IPS-15b (cell line): ENCODE measurements at regions not wholly inside any gene's neighbourhood (a gene's known extent, or its start where the extent isn't known, plus 50 kb on each side); places are given as distances from the start of the nearest gene placed in this dataset.

Source experiments
- H3K27me3 ChIP-seq: one replicate; pipeline ENCODE4 v1.6.1; 2013; ENCODE audit warnings: low read length; ENCODE audit not compliant: control insufficient read depth, insufficient read depth
- H3K36me3 ChIP-seq: one replicate; pipeline ENCODE4 v1.6.1; 2013; ENCODE audit warnings: low read length; ENCODE audit not compliant: control insufficient read depth, insufficient read depth
- H3K4me1 ChIP-seq: one replicate; pipeline ENCODE4 v1.6.1; 2013; ENCODE audit warnings: mild to moderate bottlenecking, low read length; ENCODE audit not compliant: control insufficient read depth, insufficient read depth
- H3K4me3 ChIP-seq: one replicate; pipeline ENCODE4 v1.5.1; 2013; ENCODE audit warnings: low read depth, low read length
- H3K9ac ChIP-seq: one replicate; pipeline ENCODE4 v1.6.1; 2013; ENCODE audit warnings: low read depth, mild to moderate bottlenecking, low read length
- H3K9me3 ChIP-seq: one replicate; pipeline ENCODE4 v1.6.1; 2013; ENCODE audit warnings: mild to moderate bottlenecking, low read length; ENCODE audit not compliant: control insufficient read depth, insufficient read depth

DNA sequence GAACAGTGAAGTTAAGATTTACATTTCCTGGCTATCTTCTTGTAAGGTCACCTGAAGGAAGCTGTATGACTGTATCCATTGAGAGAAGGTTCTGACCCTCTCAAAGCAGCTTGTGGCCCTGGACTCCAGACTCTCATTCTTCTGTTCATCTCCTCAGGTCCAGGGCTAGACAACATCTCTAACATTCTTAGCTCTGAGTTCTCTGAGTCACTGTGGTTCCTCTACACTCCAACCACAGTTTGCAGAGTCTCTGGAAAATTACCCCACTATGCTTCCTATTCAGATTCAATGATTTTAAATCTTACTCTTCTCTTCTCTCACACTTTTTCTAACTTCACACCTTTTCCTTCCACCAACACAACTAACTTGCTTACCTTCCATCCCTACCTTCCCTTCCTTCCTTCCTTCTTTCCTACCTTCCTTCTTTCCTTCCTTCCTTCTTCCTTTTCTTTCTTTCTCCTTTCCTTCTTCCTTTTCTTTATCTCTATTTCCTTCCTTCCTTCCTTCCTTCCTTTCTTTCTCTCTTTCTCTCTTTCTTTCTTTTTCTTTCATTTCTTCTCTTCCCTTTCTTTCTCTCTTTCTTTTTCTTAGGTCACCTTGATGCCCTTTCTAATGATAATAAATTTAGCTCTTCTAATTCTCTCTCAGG is 824.3 kb upstream of the ZEB2 start:
- Histone ChIP-seq H3K9ac (no peak overlapping the region), H3K27me3 (no peaks in the 10 kb centered on the region), H3K9me3 (no peaks in the 10 kb centered on the region), H3K4me1 (no peaks in the 10 kb centered on the region), H3K4me3 (no peak overlapping the region), H3K36me3 (no peaks in the 10 kb centered on the region)

DNA sequence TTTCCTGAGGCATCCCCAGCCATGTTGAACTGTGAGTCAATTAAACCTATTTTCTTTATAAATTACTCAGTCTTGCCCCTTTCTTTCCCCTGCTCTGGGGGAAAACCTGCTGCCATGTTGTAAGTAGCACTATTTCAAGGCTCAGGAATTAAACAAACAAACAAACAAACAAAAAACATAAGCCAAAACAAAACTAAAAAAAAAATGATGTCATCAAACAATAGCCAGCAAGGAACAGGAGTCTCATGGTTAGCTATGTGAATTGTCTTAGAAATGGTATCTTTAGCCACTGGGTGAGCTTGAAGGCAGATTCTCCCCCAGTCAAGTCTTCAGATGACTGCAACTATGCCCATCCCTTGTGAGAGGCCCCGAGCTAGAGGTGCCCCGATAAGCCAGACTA is 823.4 kb upstream of the ZEB2 start:
- H3K9me3 ChIP-seq: no peaks in the 10 kb centered on the region
- no peak overlapping the region for H3K4me3 ChIP-seq
- no peak overlapping the region for H3K9ac ChIP-seq
- H3K27me3 ChIP-seq: no peaks in the 10 kb centered on the region
- no peaks in the 10 kb centered on the region for H3K36me3 ChIP-seq
- H3K4me1 ChIP-seq: no peaks in the 10 kb centered on the region

DNA sequence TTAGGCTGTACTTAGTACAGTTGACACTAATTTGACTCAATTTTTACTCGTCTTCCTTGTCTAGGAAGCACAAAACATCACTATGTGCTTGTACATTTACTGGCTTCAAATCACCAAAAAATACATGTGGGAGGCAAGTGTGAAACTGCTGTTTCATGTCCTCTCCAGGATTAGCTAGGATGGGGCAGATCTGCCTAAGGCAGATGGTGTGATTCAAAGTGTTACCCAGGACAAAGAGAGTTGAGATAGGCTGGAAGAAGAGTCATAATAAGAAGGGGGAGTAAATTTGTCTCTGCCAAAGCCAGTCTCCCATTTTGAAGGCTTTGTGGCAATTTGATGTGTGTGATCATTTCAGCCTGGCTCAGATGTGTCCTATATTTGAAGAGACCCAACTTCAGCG is 821.6 kb upstream of the ZEB2 start:
- no peaks in the 10 kb centered on the region for H3K27me3 ChIP-seq
- H3K4me1 ChIP-seq: no peaks in the 10 kb centered on the region
- no peaks in the 10 kb centered on the region for H3K36me3 ChIP-seq
- H3K4me3 ChIP-seq: no peak overlapping the region
- no peaks in the 10 kb centered on the region for H3K9me3 ChIP-seq
- no peak overlapping the region for H3K9ac ChIP-seq

DNA sequence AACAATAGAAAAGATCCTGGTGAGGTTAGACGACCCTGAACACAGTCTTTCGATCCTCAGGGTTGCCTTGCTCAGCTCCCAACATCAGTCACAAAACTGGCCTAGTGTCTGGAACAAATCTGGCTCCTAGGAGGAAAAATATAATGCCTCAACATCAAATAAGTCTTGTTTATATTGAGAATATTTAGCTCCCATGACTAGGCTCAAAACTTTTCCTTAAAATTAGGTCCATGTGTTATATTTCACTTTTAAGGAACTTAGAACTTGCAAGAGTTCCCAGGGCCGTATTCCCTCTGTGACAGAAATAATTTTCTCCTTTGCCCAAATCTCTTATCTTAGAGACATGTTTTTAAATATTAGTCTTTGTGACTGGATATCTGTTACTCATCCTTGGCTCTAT is 819.7 kb upstream of the ZEB2 start:
- H3K36me3 ChIP-seq: no peaks in the 10 kb centered on the region
- no peaks in the 10 kb centered on the region for H3K4me1 ChIP-seq
- H3K9ac ChIP-seq: no peak overlapping the region
- H3K9me3 ChIP-seq: no peaks in the 10 kb centered on the region
- no peak overlapping the region for H3K4me3 ChIP-seq
- no peaks in the 10 kb centered on the region for H3K27me3 ChIP-seq

DNA sequence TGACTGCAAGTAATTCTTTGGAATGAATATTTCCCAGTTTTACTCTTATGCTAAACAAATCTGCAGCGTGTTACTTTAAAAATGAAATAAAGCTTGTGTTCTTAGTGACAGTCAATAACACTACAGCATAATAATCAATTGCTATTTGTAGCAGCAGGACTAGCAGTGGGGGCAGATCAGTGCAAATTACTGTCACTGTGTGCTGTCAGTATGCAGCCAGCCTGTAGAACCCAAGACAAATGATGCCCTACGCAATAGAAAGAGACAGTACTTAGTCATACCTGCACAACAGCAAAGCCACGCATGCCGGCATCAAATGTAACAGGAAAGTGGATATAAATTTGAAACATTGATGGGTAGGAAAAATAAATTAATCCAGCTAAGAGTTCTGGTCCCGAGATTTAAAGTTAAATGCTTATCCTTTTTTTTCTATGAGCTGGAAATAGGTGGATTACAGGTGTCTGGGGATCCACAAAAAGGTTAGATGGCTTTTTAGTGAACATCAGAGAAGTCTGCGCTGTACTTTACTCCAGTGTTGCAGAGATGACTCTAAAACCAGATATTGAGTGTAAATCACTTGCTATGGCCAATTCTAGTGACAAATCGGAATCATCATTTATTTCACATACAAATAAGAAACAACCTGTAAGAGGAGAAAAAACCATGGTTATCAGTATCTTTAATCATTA is 812.4 kb upstream of the ZEB2 start:
- Histone ChIP-seq H3K9ac (no peak overlapping the region), H3K9me3 (no peaks in the 10 kb centered on the region), H3K4me1 (no peaks in the 10 kb centered on the region), H3K27me3 (no peaks in the 10 kb centered on the region), H3K36me3 (no peaks in the 10 kb centered on the region), H3K4me3 (no peak overlapping the region)

DNA sequence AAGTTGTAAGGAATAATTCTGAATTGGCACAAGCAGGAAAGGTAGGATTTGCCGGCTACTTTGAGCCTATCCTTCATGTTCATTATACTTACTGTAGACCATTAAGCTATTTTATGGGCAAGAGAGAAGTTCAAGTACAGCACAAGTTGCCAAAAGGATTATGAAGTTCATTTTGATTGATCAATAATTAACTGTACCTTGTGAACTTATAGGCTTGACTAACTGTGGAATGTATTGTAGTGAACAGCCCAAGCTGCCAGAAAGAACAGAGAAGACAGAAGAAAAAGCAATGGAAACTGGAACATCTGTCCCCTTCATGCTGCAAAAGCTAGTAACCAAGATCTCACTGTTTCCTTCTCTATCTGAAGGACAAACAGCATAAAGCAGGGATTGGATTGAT is 810.1 kb upstream of the ZEB2 start:
- H3K9me3 ChIP-seq: no peaks in the 10 kb centered on the region
- no peak overlapping the region for H3K4me3 ChIP-seq
- H3K9ac ChIP-seq: no peak overlapping the region
- H3K27me3 ChIP-seq: no peaks in the 10 kb centered on the region
- no peaks in the 10 kb centered on the region for H3K4me1 ChIP-seq
- H3K36me3 ChIP-seq: no peaks in the 10 kb centered on the region

DNA sequence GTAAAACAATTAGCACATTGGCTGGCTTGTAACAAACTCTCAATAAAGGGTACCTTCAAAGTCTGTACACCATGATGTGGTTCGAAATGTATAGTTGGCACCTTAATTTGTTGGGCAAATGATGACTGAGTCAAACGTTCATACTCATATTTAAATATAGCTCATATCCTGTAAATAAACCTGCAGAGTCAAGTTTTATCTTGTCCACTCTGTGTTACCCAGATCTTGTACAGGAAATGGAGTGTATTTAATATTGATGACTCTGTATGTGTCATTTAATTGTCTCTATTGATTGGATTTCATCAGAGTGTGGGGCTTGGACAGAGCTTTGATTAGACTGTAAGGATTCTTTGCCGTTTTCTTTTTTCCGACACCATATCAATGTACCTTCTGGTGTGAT is 805.6 kb upstream of the ZEB2 start:
- Histone ChIP-seq H3K9ac (no peak overlapping the region), H3K4me1 (no peaks in the 10 kb centered on the region), H3K9me3 (no peaks in the 10 kb centered on the region), H3K36me3 (no peaks in the 10 kb centered on the region), H3K4me3 (no peak overlapping the region), H3K27me3 (no peaks in the 10 kb centered on the region)

DNA sequence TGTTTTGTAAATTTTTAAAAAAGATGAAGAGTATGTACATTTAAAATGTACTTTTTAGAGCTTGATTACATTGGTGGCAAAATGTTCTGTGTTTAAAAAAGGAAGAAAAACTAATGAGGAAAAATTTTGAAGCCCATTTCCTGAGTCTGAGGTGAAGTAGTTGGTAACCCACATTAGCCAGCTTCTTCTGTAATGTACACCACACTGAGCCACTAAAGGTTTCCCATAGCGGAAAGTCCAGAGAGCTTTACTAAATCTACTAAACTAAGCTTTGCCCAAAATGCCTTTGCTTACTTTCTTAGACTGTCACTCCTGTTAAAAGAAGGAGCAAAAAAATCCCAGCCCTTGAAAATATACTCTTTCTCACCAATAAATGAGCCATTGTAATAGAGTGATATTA is 804.8 kb upstream of the ZEB2 start:
- H3K4me1 ChIP-seq: no peaks in the 10 kb centered on the region
- no peak overlapping the region for H3K4me3 ChIP-seq
- H3K36me3 ChIP-seq: no peaks in the 10 kb centered on the region
- H3K9me3 ChIP-seq: no peaks in the 10 kb centered on the region
- H3K27me3 ChIP-seq: no peaks in the 10 kb centered on the region
- H3K9ac ChIP-seq: no peak overlapping the region

DNA sequence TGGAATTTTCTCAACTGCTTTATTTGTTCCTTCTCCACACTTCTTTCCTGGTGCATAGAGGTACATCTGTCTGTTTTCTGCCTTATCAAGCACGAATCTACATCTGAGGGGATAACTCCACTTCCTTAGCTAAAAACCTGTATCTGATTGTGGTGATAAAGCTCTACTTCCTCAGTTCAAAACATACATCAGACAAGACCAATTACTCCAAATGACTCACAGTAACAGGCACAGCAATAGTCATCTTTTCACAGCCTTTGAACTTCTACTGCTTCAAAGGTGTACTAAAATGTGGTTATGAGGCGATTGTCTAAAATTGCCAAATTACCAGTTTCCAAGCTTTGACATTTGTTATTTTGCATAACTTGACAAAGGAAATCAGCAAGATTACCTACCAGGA is 803.6 kb upstream of the ZEB2 start:
- no peaks in the 10 kb centered on the region for H3K36me3 ChIP-seq
- no peaks in the 10 kb centered on the region for H3K27me3 ChIP-seq
- H3K4me3 ChIP-seq: no peak overlapping the region
- H3K4me1 ChIP-seq: no peaks in the 10 kb centered on the region
- H3K9me3 ChIP-seq: no peaks in the 10 kb centered on the region
- no peak overlapping the region for H3K9ac ChIP-seq

DNA sequence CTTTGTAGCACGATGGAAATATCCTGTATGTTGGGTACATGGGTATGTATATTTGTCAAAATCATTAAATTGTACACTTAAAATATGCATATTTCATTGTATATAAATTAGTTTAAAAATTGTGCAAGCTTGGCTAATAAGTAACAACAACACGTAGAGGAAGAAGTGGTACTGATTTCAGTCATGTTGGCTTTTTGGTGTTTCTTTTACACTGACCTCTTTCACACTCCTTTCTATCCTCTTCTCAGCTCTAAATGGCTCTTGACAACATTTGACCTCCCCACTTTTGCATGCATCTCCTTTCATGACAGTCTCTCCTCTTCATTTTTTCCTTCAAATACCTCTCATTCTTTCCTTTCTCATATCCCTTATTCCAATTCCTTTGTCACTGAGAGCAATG is 801.4 kb upstream of the ZEB2 start:
- Histone ChIP-seq H3K36me3 (no peaks in the 10 kb centered on the region), H3K9ac (no peak overlapping the region), H3K9me3 (no peaks in the 10 kb centered on the region), H3K27me3 (no peaks in the 10 kb centered on the region), H3K4me3 (no peak overlapping the region), H3K4me1 (no peaks in the 10 kb centered on the region)

DNA sequence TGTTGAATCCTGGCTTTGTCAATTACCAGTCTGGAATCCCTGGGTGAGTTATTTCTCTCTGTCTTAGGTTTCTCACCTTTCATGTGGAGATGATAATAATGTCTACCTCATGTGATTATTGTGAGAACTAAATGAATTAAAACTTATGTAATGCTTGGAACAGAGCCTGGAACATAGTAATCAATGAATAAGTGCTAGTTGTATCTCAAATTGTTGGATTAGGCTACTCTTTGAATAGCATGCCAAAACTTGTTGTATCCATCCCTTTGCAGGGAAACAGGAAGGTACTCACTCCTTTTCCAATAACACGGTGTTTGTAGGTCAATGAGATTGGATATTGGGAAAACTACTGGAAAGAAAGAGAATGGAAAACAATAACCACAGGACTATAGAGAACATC is 796.6 kb upstream of the ZEB2 start:
- no peak overlapping the region for H3K4me3 ChIP-seq
- H3K27me3 ChIP-seq: no peaks in the 10 kb centered on the region
- no peaks in the 10 kb centered on the region for H3K4me1 ChIP-seq
- no peaks in the 10 kb centered on the region for H3K9me3 ChIP-seq
- H3K36me3 ChIP-seq: no peaks in the 10 kb centered on the region
- H3K9ac ChIP-seq: no peak overlapping the region

DNA sequence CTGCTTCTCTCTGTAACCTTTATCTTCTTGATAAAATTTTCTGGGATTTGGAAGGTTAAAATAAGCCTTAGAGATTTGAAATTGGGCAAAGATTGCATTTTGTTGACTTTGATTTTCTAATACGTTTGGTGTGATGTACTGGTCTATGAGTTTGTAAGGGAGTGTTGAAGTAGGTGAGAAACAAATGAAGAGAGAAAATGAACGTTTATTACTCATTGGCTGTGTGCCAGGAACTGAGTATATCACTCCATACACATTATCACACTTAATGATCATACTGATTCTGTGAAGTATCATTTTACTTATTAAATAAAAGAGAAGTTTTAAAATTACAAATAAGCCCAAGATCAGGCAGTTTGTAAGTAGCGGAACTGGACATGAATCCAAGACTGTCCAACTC is 795.1 kb upstream of the ZEB2 start:
- Histone ChIP-seq H3K9ac (no peak overlapping the region), H3K4me1 (no peaks in the 10 kb centered on the region), H3K4me3 (no peak overlapping the region), H3K36me3 (no peaks in the 10 kb centered on the region), H3K27me3 (no peaks in the 10 kb centered on the region), H3K9me3 (no peaks in the 10 kb centered on the region)
